ENCODE measurements at regions not wholly inside any gene's neighbourhood (a gene's known extent, or its start where the extent isn't known, plus 50 kb on each side); places are given as distances from the start of the nearest gene placed in this dataset.

- no peaks in the 10 kb centered on the region for H3K36me3 ChIP-seq
- no peak overlapping the region for H3K27ac ChIP-seq
- no peak for TF ChIP-seq CTCF (IDR thresholded peaks at IDR 0.05; ENCODE audit: low read depth, low read length)
- H3K4me3 ChIP-seq (ENCODE audit: low read depth, low read length): no peak overlapping the region
- no peak for DNase-seq
- H3K27me3 ChIP-seq (ENCODE audit: insufficient read depth, low read depth, severe bottlenecking): no peaks in the 10 kb centered on the region
- no peaks in the 10 kb centered on the region for H3K9me3 ChIP-seq (ENCODE audit: severe bottlenecking)
Observed at GRCh38 chr3:103047640-103048039, 612.8 kb downstream of the ZPLD1 start.

GRCh38 chr3:103048068-103048722 lies 613.4 kb downstream of the ZPLD1 start:
- TF ChIP-seq CTCF (IDR thresholded peaks at IDR 0.05; ENCODE audit: low read depth, low read length): no peak
- Histone ChIP-seq H3K4me3 (ENCODE audit: low read depth, low read length) (no peak overlapping the region), H3K36me3 (no peaks in the 10 kb centered on the region), H3K27me3 (ENCODE audit: insufficient read depth, low read depth, severe bottlenecking) (no peaks in the 10 kb centered on the region), H3K9me3 (ENCODE audit: severe bottlenecking) (no peaks in the 10 kb centered on the region), H3K27ac (no peak overlapping the region)
- DNase-seq: no peak

- H3K27ac ChIP-seq: no peak overlapping the region
- no peaks in the 10 kb centered on the region for H3K27me3 ChIP-seq (ENCODE audit: insufficient read depth, low read depth, severe bottlenecking)
- no peak for DNase-seq
- no peaks in the 10 kb centered on the region for H3K36me3 ChIP-seq
- no peaks in the 10 kb centered on the region for H3K9me3 ChIP-seq (ENCODE audit: severe bottlenecking)
- no peak overlapping the region for H3K4me3 ChIP-seq (ENCODE audit: low read depth, low read length)
- no peak for TF ChIP-seq CTCF (IDR thresholded peaks at IDR 0.05; ENCODE audit: low read depth, low read length)
Observed at GRCh38 chr3:103052236-103052830, 617.5 kb downstream of the ZPLD1 start.

GRCh38 chr3:103055021-103055520 lies 620.3 kb downstream of the ZPLD1 start:
- Histone ChIP-seq H3K4me3 (ENCODE audit: low read depth, low read length) (no peak overlapping the region), H3K36me3 (no peaks in the 10 kb centered on the region), H3K27me3 (ENCODE audit: insufficient read depth, low read depth, severe bottlenecking) (no peaks in the 10 kb centered on the region), H3K9me3 (ENCODE audit: severe bottlenecking) (no peaks in the 10 kb centered on the region), H3K27ac (no peak overlapping the region)
- peak; percentile 28 for DNase-seq
- no peak for TF ChIP-seq CTCF (IDR thresholded peaks at IDR 0.05; ENCODE audit: low read depth, low read length)

GRCh38 chr3:103056542-103056941 lies 621.7 kb downstream of the ZPLD1 start:
- Histone ChIP-seq H3K27ac (no peak overlapping the region), H3K36me3 (no peaks in the 10 kb centered on the region), H3K4me3 (ENCODE audit: low read depth, low read length) (no peak overlapping the region), H3K27me3 (ENCODE audit: insufficient read depth, low read depth, severe bottlenecking) (no peaks in the 10 kb centered on the region), H3K9me3 (ENCODE audit: severe bottlenecking) (no peaks in the 10 kb centered on the region)
- no peak for TF ChIP-seq CTCF (IDR thresholded peaks at IDR 0.05; ENCODE audit: low read depth, low read length)
- DNase-seq: no peak
